ENCODE measurements at regions not wholly inside any gene's neighbourhood (a gene's known extent, or its start where the extent isn't known, plus 50 kb on each side); places are given as distances from the start of the nearest gene placed in this dataset.

DNA sequence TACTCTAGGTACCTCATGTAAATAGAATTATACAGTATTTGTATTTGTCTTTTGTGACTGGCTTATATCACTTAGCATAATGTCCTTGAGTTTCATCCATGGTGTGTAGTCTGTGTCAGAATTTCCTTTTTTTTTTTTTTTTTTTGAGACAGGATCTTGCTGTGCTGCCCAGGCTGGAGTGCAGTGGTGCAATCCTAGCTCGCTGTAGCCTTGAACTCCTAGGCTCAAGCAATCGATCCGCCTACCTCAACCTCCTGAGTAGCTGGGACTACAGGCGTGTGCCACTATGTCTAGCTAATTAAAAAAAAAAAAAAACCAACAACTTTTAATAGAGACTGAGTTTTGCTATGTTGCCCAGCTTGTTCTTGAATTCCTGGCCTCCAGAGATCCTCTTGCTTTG, 89.8 kb upstream of the PODXL start:
- TF ChIP-seq SUZ12 (IDR thresholded peaks at IDR 0.05): no peak
- TF ChIP-seq PKNOX1 (IDR thresholded peaks at IDR 0.05): no peak
- no peak for TF ChIP-seq FOXM1 (IDR thresholded peaks at IDR 0.05; ENCODE audit: borderline replicate concordance)
- TF ChIP-seq ARNT (IDR thresholded peaks at IDR 0.05): no peak
- TF ChIP-seq NFRKB (IDR thresholded peaks at IDR 0.05): no peak
- no peak for TF ChIP-seq FOXA1 (IDR thresholded peaks at IDR 0.05)
- no peak for TF ChIP-seq ZNF384 (IDR thresholded peaks at IDR 0.05)
- TF ChIP-seq FOXK2 (IDR thresholded peaks at IDR 0.05): no peak
- no peak for TF ChIP-seq BHLHE40 (IDR thresholded peaks at IDR 0.05; ENCODE audit: borderline replicate concordance)
- no peak for TF ChIP-seq TARDBP (IDR thresholded peaks at IDR 0.05)
